Colon (tissue), 2 donors: ENCODE measurements at regions not wholly inside any gene's neighbourhood (a gene's known extent, or its start where the extent isn't known, plus 50 kb on each side); places are given as distances from the start of the nearest gene placed in this dataset.

ENCODE experiments used
- FAIRE-seq: peaks from 2 replicates; lab custom pipeline; 2012; peaks lifted over from hg19 to GRCh38; lab: Jason Lieb, UNC
- donor health status: control.
- donor health status: control.

- FAIRE-seq, result no peak
Measured at GRCh38 chr18:29157057-29157780, 980.3 kb upstream of the CDH2 start.

GRCh38 chr18:29156531-29156930 lies 979.6 kb upstream of the CDH2 start:
- FAIRE-seq, result no peak

GRCh38 chr18:29154758-29155725 lies 978.1 kb upstream of the CDH2 start:
- FAIRE-seq, result no peak

- no peak for FAIRE-seq
Measured at GRCh38 chr18:29154196-29154757, 977.3 kb upstream of the CDH2 start.

GRCh38 chr18:29153091-29153490 lies 976.2 kb upstream of the CDH2 start:
- no peak for FAIRE-seq

- no peak for FAIRE-seq
Measured at GRCh38 chr18:29147944-29148343, 971.0 kb upstream of the CDH2 start.

- no peak for FAIRE-seq
Measured at GRCh38 chr18:29146068-29146467, 969.1 kb upstream of the CDH2 start.

- no peak for FAIRE-seq
Measured at GRCh38 chr18:29140590-29140989, 963.7 kb upstream of the CDH2 start.

GRCh38 chr18:29137773-29138495 lies 961.0 kb upstream of the CDH2 start:
- no peak for FAIRE-seq

- no peak for FAIRE-seq
Measured at GRCh38 chr18:29123706-29124530, 947.0 kb upstream of the CDH2 start.

GRCh38 chr18:29104671-29105070 lies 927.7 kb upstream of the CDH2 start:
- FAIRE-seq, result no peak

GRCh38 chr18:29104227-29104626 lies 927.3 kb upstream of the CDH2 start:
- FAIRE-seq, result no peak

- FAIRE-seq, result no peak
Measured at GRCh38 chr18:29096079-29096770, 919.3 kb upstream of the CDH2 start.

GRCh38 chr18:29087616-29088246 lies 910.8 kb upstream of the CDH2 start:
- FAIRE-seq, result no peak

- no peak for FAIRE-seq
Measured at GRCh38 chr18:29084120-29084519, 907.2 kb upstream of the CDH2 start.

GRCh38 chr18:29083545-29083944 lies 906.6 kb upstream of the CDH2 start:
- no peak for FAIRE-seq

- no peak for FAIRE-seq
Measured at GRCh38 chr18:29080946-29081345, 904.0 kb upstream of the CDH2 start.

- FAIRE-seq, result no peak
Measured at GRCh38 chr18:29078273-29078672, 901.3 kb upstream of the CDH2 start.

- FAIRE-seq, result no peak
Measured at GRCh38 chr18:29077344-29077743, 900.4 kb upstream of the CDH2 start.

- FAIRE-seq, result no peak
Measured at GRCh38 chr18:29076645-29077044, 899.7 kb upstream of the CDH2 start.
